ENCODE measurements at regions not wholly inside any gene's neighbourhood (a gene's known extent, or its start where the extent isn't known, plus 50 kb on each side); places are given as distances from the start of the nearest gene placed in this dataset.

- no peak overlapping the region for H3K4me3 ChIP-seq (replicated peaks in 1 of 3; ENCODE audit: insufficient read depth in 1 of 3, low read depth in 2 of 3, low read length in 3 of 3)
Measured at GRCh38 chrX:125108921-125109320, 210.8 kb upstream of the TEX13C start.

More at GRCh38 chrX:125108921-125109320, 210.8 kb upstream of the TEX13C start:
- H3K27ac ChIP-seq (ENCODE audit: extremely low read length, insufficient read depth, low read length): no peak overlapping the region
- H3K27me3 ChIP-seq (ENCODE audit: control insufficient read depth in 1 of 2, insufficient read depth in 2 of 2, low read length in 2 of 2): no peaks in the 10 kb centered on the region
- no peak overlapping the region for H3K9ac ChIP-seq (ENCODE audit: insufficient read depth, low read depth, low read length)
- WGBS (ENCODE audit: low lambda C conversion rate): 96% methylated on average over 3 of the region's 3 CpGs
- ATAC-seq (no peak), DNase-seq (ENCODE audit: low spot score) (no peak), FAIRE-seq (no peak)
- no peaks in the 10 kb centered on the region for H4K20me1 ChIP-seq (ENCODE audit: insufficient read depth, low read length)
- H3K36me3 ChIP-seq (replicated peaks in 1 of 2; ENCODE audit: control insufficient read depth in 1 of 2, insufficient read depth in 2 of 2, low read length in 2 of 2): no peaks in the 10 kb centered on the region
- no peaks in the 10 kb centered on the region for H3K9me3 ChIP-seq (ENCODE audit: low read length)
- H3K79me2 ChIP-seq (ENCODE audit: insufficient read depth, low read length): no peaks in the 10 kb centered on the region
- no TSS peak for BruUV-seq (replicated peaks)
- H2AFZ ChIP-seq (ENCODE audit: low read length): no peak overlapping the region
- CTCF ChIA-PET (ENCODE audit: low intra/inter-chr PET ratio, low total read pairs): no interaction called here
- no peaks in the 10 kb centered on the region for H3K4me1 ChIP-seq (ENCODE audit: insufficient read depth, low read length)
- POLR2A ChIA-PET: no interaction called here
- TF ChIP-seq ZNF788 (CRISPR knock-in tag; IDR thresholded peaks at IDR 0.05; ENCODE audit: borderline replicate concordance): no peak
- no peak for TF ChIP-seq KMT2B (CRISPR knock-in tag; IDR thresholded peaks at IDR 0.05)
- no peak for TF ChIP-seq CREM (IDR thresholded peaks at IDR 0.05)
- TF ChIP-seq CREM (CRISPR knock-in tag; IDR thresholded peaks at IDR 0.05): no peak
- TF ChIP-seq AHDC1 (CRISPR knock-in tag; IDR thresholded peaks at IDR 0.05; ENCODE audit: borderline replicate concordance): no peak
- TF ChIP-seq, protein P1, sequence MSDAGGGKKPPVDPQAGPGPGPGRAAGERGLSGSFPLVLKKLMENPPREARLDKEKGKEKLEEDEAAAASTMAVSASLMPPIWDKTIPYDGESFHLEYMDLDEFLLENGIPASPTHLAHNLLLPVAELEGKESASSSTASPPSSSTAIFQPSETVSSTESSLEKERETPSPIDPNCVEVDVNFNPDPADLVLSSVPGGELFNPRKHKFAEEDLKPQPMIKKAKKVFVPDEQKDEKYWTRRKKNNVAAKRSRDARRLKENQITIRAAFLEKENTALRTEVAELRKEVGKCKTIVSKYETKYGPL (CRISPR knock-in tag; IDR thresholded peaks at IDR 0.05): no peak
- no peak for TF ChIP-seq SETDB1 (CRISPR knock-in tag; IDR thresholded peaks at IDR 0.05; ENCODE audit: borderline replicate concordance)
- no peak for TF ChIP-seq HDAC1 (CRISPR knock-in tag; IDR thresholded peaks at IDR 0.05)
- no peak for TF ChIP-seq ZNF282 (IDR thresholded peaks at IDR 0.05; ENCODE audit: partially characterized antibody)
- TF ChIP-seq MTERF4 (CRISPR knock-in tag; IDR thresholded peaks at IDR 0.05): no peak
- TF ChIP-seq HCFC1 (IDR thresholded peaks at IDR 0.05; ENCODE audit: low read depth, low read length): no peak
- TF ChIP-seq, protein P2, sequence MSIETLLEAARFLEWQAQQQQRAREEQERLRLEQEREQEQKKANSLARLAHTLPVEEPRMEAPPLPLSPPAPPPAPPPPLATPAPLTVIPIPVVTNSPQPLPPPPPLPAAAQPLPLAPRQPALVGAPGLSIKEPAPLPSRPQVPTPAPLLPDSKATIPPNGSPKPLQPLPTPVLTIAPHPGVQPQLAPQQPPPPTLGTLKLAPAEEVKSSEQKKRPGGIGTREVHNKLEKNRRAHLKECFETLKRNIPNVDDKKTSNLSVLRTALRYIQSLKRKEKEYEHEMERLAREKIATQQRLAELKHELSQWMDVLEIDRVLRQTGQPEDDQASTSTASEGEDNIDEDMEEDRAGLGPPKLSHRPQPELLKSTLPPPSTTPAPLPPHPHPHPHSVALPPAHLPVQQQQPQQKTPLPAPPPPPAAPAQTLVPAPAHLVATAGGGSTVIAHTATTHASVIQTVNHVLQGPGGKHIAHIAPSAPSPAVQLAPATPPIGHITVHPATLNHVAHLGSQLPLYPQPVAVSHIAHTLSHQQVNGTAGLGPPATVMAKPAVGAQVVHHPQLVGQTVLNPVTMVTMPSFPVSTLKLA (IDR thresholded peaks at IDR 0.05): no peak
- no peak for TF ChIP-seq ATF1 (CRISPR knock-in tag; IDR thresholded peaks at IDR 0.05)
- no peak for TF ChIP-seq HINFP (CRISPR knock-in tag; IDR thresholded peaks at IDR 0.05; ENCODE audit: low read depth)
- H3K4me2 ChIP-seq (ENCODE audit: low read depth, low read length): no peak overlapping the region
- in situ Hi-C loops (cut with HindIII; ENCODE audit: extremely low pct_ligation_motif_present, low pct_unique_long_range_greater_than_20kb): no loop called here
- intact Hi-C loops (cut with micrococcal nuclease; ENCODE audit: unreplicated experiment): no loop called here
